B cell (primary cell): ENCODE measurements at regions not wholly inside any gene's neighbourhood (a gene's known extent, or its start where the extent isn't known, plus 50 kb on each side); places are given as distances from the start of the nearest gene placed in this dataset.

Source experiments
- ATAC-seq: fragments of 200-7000 bp; cut with Tn5 transposase; one replicate; pipeline ENCODE4 v1.10.0; 2021; ENCODE audit warnings: low read depth, mild to moderate bottlenecking, moderate number of reproducible peaks, moderate library complexity
- CTCF ChIA-PET: fragments of 350-600 bp; sonication (Branson Sonifier 250); formaldehyde crosslinking; loops from one replicate; lab custom pipeline; 2021; ENCODE audit warnings: antibody characterized with exemption, inconsistent platforms; lab: Charles Lee
- POLR2A ChIA-PET: fragments of 350-600 bp; sonication (Branson Sonifier 250); formaldehyde crosslinking; loops from one replicate; lab custom pipeline; 2021; ENCODE audit warnings: antibody characterized with exemption; lab: Charles Lee
- DNase-seq: peaks from one replicate; pipeline ENCODE4 v3.0.0; 2013
- H2AFZ ChIP-seq: 2 replicates; pipeline ENCODE4 v1.6.1; 2012; ENCODE audit warnings: mild to moderate bottlenecking, low read depth, low read length; ENCODE audit not compliant: insufficient read depth, poor library complexity, severe bottlenecking
- H3K27ac ChIP-seq, 2 donors: 1 replicate in 1 of 2; 2 replicates in 1 of 2; pipeline ENCODE4 v1.5.1; 2012 to 2013; ENCODE audit warnings: low read length in 2 of 2, mild to moderate bottlenecking in 2 of 2, moderate library complexity in 1 of 2
- H3K27me3 ChIP-seq, 4 experiments: fragments of 200-600 bp in 1 of 4; sonication (generic) in 1 of 4; replicated peaks in 1 of 4; 1 replicate in 2 of 4; 2 replicates in 2 of 4; pipeline versions ENCODE4 v1.6.1 to v1.7.0; 2013 to 2016; ENCODE audit warnings: low read length in 3 of 4, mild to moderate bottlenecking in 2 of 4, mixed read lengths in 1 of 4, moderate library complexity in 1 of 4; ENCODE audit not compliant: insufficient read depth in 4 of 4, control insufficient read depth in 3 of 4; ENCODE audit errors: control extremely low read depth in 1 of 4
- H3K36me3 ChIP-seq, 2 experiments: replicated peaks in 1 of 2; 1 replicate in 1 of 2; 2 replicates in 1 of 2; pipeline versions ENCODE4 v1.6.1 to v1.7.1; 2013; ENCODE audit warnings: low read length in 1 of 2; ENCODE audit not compliant: insufficient read depth in 2 of 2, control insufficient read depth in 1 of 2; ENCODE audit errors: control extremely low read depth in 1 of 2, extremely low read depth in 1 of 2
- H3K4me1 ChIP-seq, 2 donors: fragments of 200-600 bp in 1 of 2; sonication (generic) in 1 of 2; 1 replicate in 1 of 2; 2 replicates in 1 of 2; pipeline versions ENCODE4 v1.5.1 to v1.6.1; 2013 to 2017; ENCODE audit warnings: low read length in 2 of 2; ENCODE audit not compliant: control insufficient read depth in 2 of 2, insufficient read depth in 2 of 2
- H3K4me2 ChIP-seq: replicated peaks from 2 replicates; pipeline ENCODE3; 2012; ENCODE audit warnings: mild to moderate bottlenecking, low read depth, low read length; ENCODE audit not compliant: poor library complexity, severe bottlenecking
- H3K4me3 ChIP-seq, 5 experiments: fragments of 200-600 bp in 1 of 5; sonication (generic) in 1 of 5; 1 replicate in 3 of 5; 2 replicates in 2 of 5; pipeline versions ENCODE4 v1.5.1 to v1.7.0; 2011 to 2016; ENCODE audit warnings: low read length in 4 of 5, mild to moderate bottlenecking in 4 of 5, low read depth in 2 of 5, control low read depth in 1 of 5, moderate library complexity in 1 of 5; ENCODE audit not compliant: insufficient read depth in 1 of 5; ENCODE audit errors: control extremely low read depth in 1 of 5, extremely low read depth in 1 of 5
- H3K79me2 ChIP-seq: fragments of 200-600 bp; sonication (generic); one replicate; pipeline ENCODE4 v1.6.0; 2016; ENCODE audit warnings: low read length; ENCODE audit not compliant: control insufficient read depth, insufficient read depth
- H3K9ac ChIP-seq: fragments of 200-600 bp; sonication (generic); 2 replicates; pipeline ENCODE4 v1.6.1; 2017; ENCODE audit warnings: mild to moderate bottlenecking, low read length, moderate library complexity
- H3K9me3 ChIP-seq, 3 donors: one replicate each; pipeline versions ENCODE4 v1.6.1 to v1.7.1; 2013; ENCODE audit warnings: low read length in 2 of 3; ENCODE audit not compliant: control insufficient read depth in 2 of 3, insufficient read depth in 1 of 3; ENCODE audit errors: control extremely low read depth in 1 of 3
- H4K20me1 ChIP-seq: 2 replicates; pipeline ENCODE4 v1.6.0; 2012; ENCODE audit warnings: mild to moderate bottlenecking, low read length; ENCODE audit not compliant: insufficient read depth, control insufficient read depth, poor library complexity, severe bottlenecking
- H3K27ac Mint-ChIP-seq: one replicate; pipeline ENCODE4 v1.8.0; 2021; ENCODE audit warnings: mixed read lengths
- H3K27me3 Mint-ChIP-seq: one replicate; pipeline ENCODE4 v1.8.0; 2021; ENCODE audit warnings: mixed read lengths
- H3K4me1 Mint-ChIP-seq: one replicate; pipeline ENCODE4 v1.8.0; 2021; ENCODE audit warnings: mixed read lengths
- H3K4me3 Mint-ChIP-seq: one replicate; pipeline ENCODE4 v1.8.0; 2021; ENCODE audit warnings: mixed read lengths
- H3K9me3 Mint-ChIP-seq: one replicate; pipeline ENCODE4 v1.8.0; 2022; ENCODE audit warnings: mixed read lengths; ENCODE audit not compliant: insufficient read depth
- EZH2 ChIP-seq: IDR thresholded peaks from 2 replicates; pipeline ENCODE4 v1.6.1; 2012; ENCODE audit warnings: borderline replicate concordance, low read depth, mild to moderate bottlenecking, moderate library complexity, low read length; ENCODE audit not compliant: insufficient read depth, poor library complexity, severe bottlenecking
- WGBS: methylation state at CpG from one replicate; pipeline ENCODE4 v1.1.5; 2013; ENCODE audit warnings: missing lambda C conversion rate; ENCODE audit not compliant: insufficient coverage; 5-methylcytosine and 5-hydroxymethylcytosine counted together
- intact Hi-C: fragments of 100-400 bp; cut with micrococcal nuclease; formaldehyde crosslinking; loops from one replicate; pipeline ENCODE4 v1.10.0; 2022
- TF ChIP-seq, protein P1 (sequence below): fragments of 200-600 bp; IDR thresholded peaks from one replicate; pipeline ENCODE4 v1.8.0; 2022; ENCODE audit warnings: antibody characterized with exemption, mild to moderate bottlenecking

DNA sequence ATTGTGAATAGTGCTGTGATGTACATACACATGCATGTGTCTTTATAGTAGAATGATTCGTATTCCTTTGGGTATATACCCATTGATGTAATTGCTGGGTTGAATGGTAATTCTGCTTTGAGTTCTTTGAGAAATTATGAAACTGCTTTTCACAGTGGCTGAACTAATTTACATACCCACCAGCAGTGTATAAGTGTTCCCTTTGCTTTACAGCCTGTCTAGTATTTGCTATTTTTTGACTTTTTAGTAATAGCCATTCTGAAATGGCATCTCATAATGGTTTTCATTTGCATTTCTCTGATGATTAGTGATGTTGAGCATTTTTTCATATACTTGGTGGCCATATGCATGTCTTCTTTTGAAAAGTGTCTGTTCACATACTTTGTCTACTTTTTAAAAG lies 54.5 kb upstream of the FAM78B start:
- no peak overlapping the region for H3K27ac Mint-ChIP-seq
- WGBS: no CpG with 5 or more reads among the region's 1 CpG
- no peaks in the 10 kb centered on the region for H3K36me3 ChIP-seq
- H4K20me1 ChIP-seq: no peaks in the 10 kb centered on the region
- H3K4me1 Mint-ChIP-seq: no peaks in the 10 kb centered on the region
- H2AFZ ChIP-seq: no peak overlapping the region
- ATAC-seq: no peak
- no peaks in the 10 kb centered on the region for H3K79me2 ChIP-seq
- intact Hi-C loops: no loop called here
- peaks cover 2 to 11% (median 3%) of the 10 kb centered on the region in 3 donors for H3K9me3 ChIP-seq
- H3K4me1 ChIP-seq: no peaks in the 10 kb centered on the region
- H3K4me3 Mint-ChIP-seq: no peak overlapping the region
- POLR2A ChIA-PET: no interaction called here
- no peak overlapping the region for H3K9ac ChIP-seq
- peaks cover 22% of the 10 kb centered on the region for H3K9me3 Mint-ChIP-seq
- TF ChIP-seq EZH2: no peak
- TF ChIP-seq, protein P1, sequence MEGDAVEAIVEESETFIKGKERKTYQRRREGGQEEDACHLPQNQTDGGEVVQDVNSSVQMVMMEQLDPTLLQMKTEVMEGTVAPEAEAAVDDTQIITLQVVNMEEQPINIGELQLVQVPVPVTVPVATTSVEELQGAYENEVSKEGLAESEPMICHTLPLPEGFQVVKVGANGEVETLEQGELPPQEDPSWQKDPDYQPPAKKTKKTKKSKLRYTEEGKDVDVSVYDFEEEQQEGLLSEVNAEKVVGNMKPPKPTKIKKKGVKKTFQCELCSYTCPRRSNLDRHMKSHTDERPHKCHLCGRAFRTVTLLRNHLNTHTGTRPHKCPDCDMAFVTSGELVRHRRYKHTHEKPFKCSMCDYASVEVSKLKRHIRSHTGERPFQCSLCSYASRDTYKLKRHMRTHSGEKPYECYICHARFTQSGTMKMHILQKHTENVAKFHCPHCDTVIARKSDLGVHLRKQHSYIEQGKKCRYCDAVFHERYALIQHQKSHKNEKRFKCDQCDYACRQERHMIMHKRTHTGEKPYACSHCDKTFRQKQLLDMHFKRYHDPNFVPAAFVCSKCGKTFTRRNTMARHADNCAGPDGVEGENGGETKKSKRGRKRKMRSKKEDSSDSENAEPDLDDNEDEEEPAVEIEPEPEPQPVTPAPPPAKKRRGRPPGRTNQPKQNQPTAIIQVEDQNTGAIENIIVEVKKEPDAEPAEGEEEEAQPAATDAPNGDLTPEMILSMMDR: no peak
- no peaks in the 10 kb centered on the region for H3K27me3 Mint-ChIP-seq
- H3K27ac ChIP-seq: no peak overlapping the region
- no peak for DNase-seq
- CTCF ChIA-PET: no interaction called here
- no peaks in the 10 kb centered on the region for H3K27me3 ChIP-seq
- no peak overlapping the region for H3K4me2 ChIP-seq
- no peak overlapping the region for H3K4me3 ChIP-seq

DNA sequence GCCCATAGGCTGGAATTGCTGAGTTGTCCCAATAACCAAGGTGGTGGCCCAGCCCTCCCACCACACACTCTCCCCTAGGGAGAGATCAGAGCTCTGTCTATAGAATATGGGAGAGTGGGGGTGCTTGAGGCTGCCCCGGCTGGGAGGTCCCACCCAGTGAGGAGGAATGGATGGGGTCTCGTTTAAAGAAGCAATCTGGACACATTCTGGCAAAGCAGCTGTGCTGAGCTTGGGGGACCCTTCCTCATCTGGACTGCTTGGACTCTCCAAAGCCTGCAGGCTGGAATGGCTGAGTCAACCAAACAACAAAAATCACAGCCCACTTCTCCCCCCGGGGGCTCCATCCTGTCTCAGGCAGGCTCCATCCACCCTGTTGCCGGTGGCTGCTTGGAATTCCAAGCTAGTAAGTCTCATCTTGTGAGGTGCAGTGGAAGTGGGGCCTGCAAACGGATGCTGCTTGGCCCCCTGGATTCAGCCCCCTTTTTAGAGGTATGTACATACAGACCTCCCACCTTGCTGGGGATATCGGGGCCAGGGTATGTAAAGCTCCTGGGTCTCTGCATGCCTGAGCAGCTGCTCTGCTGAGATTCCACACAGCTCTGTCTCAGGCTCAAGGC lies 67.1 kb upstream of the FAM78B start:
- H3K27ac ChIP-seq: no peak overlapping the region
- Mint-ChIP-seq H3K27ac (no peak overlapping the region), H3K4me1 (no peaks in the 10 kb centered on the region), H3K4me3 (no peak overlapping the region), H3K27me3 (peaks cover 10% of the 10 kb centered on the region), H3K9me3 (peaks cover 5% of the 10 kb centered on the region)
- peaks cover 0 to 3% (median 0%) of the 10 kb centered on the region in 4 experiments for H3K27me3 ChIP-seq
- TF ChIP-seq, protein P1: no peak
- no peak for TF ChIP-seq EZH2
- POLR2A ChIA-PET: no interaction called here
- H3K79me2 ChIP-seq: no peaks in the 10 kb centered on the region
- DNase-seq: no peak
- H3K9ac ChIP-seq: no peak overlapping the region
- ATAC-seq: no peak
- H3K9me3 ChIP-seq: peaks cover 0 to 11% (median under 1%) of the 10 kb centered on the region in 3 donors
- H3K4me1 ChIP-seq: no peaks in the 10 kb centered on the region
- H2AFZ ChIP-seq: no peak overlapping the region
- H3K36me3 ChIP-seq: no peaks in the 10 kb centered on the region
- H4K20me1 ChIP-seq: no peaks in the 10 kb centered on the region
- H3K4me3 ChIP-seq: no peak overlapping the region
- 81% methylated on average over 5 of the region's 6 CpGs for WGBS
- intact Hi-C loops: no loop called here
- CTCF ChIA-PET: no interaction called here
- no peak overlapping the region for H3K4me2 ChIP-seq
